T-cell (primary cell): ENCODE measurements at regions not wholly inside any gene's neighbourhood (a gene's known extent, or its start where the extent isn't known, plus 50 kb on each side); places are given as distances from the start of the nearest gene placed in this dataset.

Experiments
- ATAC-seq, 4 experiments: fragments of 200-7000 bp in 3 of 4; fragments of 150-1000 bp in 1 of 4; cut with Tn5 transposase; replicated peaks in 1 of 4; 1 replicate in 3 of 4; 2 replicates in 1 of 4; pipeline ENCODE4 v1.10.0; 2021; ENCODE audit warnings: moderate library complexity in 3 of 4, mild to moderate bottlenecking in 2 of 4, moderate number of reproducible peaks in 1 of 4
- CTCF ChIA-PET, 2 donors: fragments of 300-600 bp; sonication (Branson Sonifier 250); formaldehyde crosslinking; loops; one replicate each; lab custom pipeline; 2022; ENCODE audit warnings: antibody characterized with exemption in 2 of 2; lab: Charles Lee
- POLR2A ChIA-PET, 2 donors: fragments of 300-600 bp; sonication (Branson Sonifier 250); formaldehyde crosslinking; loops; one replicate each; lab custom pipeline; 2022; ENCODE audit warnings: antibody characterized with exemption in 2 of 2; lab: Charles Lee
- DNase-seq, 35 experiments: peaks; one replicate each; pipeline versions ENCODE4 v3.0.0 to v3.0.0-alpha.2; 2013 to 2023
- H3K27ac ChIP-seq: one replicate; pipeline ENCODE4 v1.5.1; 2013; ENCODE audit warnings: low read length
- H3K27me3 ChIP-seq, 2 experiments: replicated peaks in 1 of 2; 1 replicate in 1 of 2; 2 replicates in 1 of 2; pipeline versions ENCODE4 v1.6.1 to v1.7.0; 2013; ENCODE audit warnings: low read length in 1 of 2, mixed read lengths in 1 of 2; ENCODE audit not compliant: control insufficient read depth in 2 of 2, insufficient read depth in 2 of 2; ENCODE audit errors: extremely low read depth in 1 of 2
- H3K36me3 ChIP-seq, 2 donors: 1 replicate in 1 of 2; 2 replicates in 1 of 2; pipeline versions ENCODE4 v1.6.1 to v1.7.0; 2013; ENCODE audit warnings: low read length in 1 of 2; ENCODE audit not compliant: control insufficient read depth in 2 of 2, insufficient read depth in 1 of 2; ENCODE audit errors: extremely low read depth in 1 of 2
- H3K4me1 ChIP-seq, 2 experiments: 1 replicate in 1 of 2; 2 replicates in 1 of 2; pipeline versions ENCODE4 v1.6.1 to v1.7.0; 2013; ENCODE audit warnings: low read length in 2 of 2, mixed read lengths in 1 of 2; ENCODE audit not compliant: insufficient read depth in 2 of 2, control insufficient read depth in 1 of 2; ENCODE audit errors: extremely low read depth in 1 of 2
- H3K4me3 ChIP-seq, 2 donors: 1 replicate in 1 of 2; 2 replicates in 1 of 2; pipeline versions ENCODE4 v1.5.1 to v1.7.0; 2013; ENCODE audit warnings: mild to moderate bottlenecking in 2 of 2, low read length in 1 of 2, moderate library complexity in 1 of 2; ENCODE audit not compliant: control insufficient read depth in 1 of 2; ENCODE audit errors: extremely low read depth in 1 of 2
- H3K9me3 ChIP-seq: 2 replicates; pipeline ENCODE4 v1.7.0; 2013
- H3K27ac Mint-ChIP-seq, 2 donors: one replicate each; pipeline ENCODE4 v1.8.0; 2020 to 2021; ENCODE audit warnings: mild to moderate bottlenecking in 2 of 2, mixed read lengths in 2 of 2
- H3K27me3 Mint-ChIP-seq, 2 donors: one replicate each; pipeline ENCODE4 v1.8.0; 2021 to 2022; ENCODE audit warnings: mixed read lengths in 2 of 2
- H3K36me3 Mint-ChIP-seq: one replicate; pipeline ENCODE4 v1.8.0; 2021; ENCODE audit warnings: mixed read lengths
- H3K4me1 Mint-ChIP-seq, 3 donors: one replicate each; pipeline ENCODE4 v1.8.0; 2020 to 2022; ENCODE audit warnings: mixed read lengths in 3 of 3, mild to moderate bottlenecking in 1 of 3
- H3K4me3 Mint-ChIP-seq, 3 donors: one replicate each; pipeline ENCODE4 v1.8.0; 2020 to 2022; ENCODE audit warnings: mild to moderate bottlenecking in 3 of 3, mixed read lengths in 3 of 3, moderate library complexity in 3 of 3
- H3K9me3 Mint-ChIP-seq, 3 donors: one replicate each; pipeline ENCODE4 v1.8.0; 2020 to 2022; ENCODE audit warnings: mixed read lengths in 3 of 3
- WGBS: methylation state at CpG from one replicate; pipeline ENCODE4 v1.1.5; 2013; ENCODE audit warnings: missing lambda C conversion rate; ENCODE audit not compliant: insufficient coverage; 5-methylcytosine and 5-hydroxymethylcytosine counted together

DNA sequence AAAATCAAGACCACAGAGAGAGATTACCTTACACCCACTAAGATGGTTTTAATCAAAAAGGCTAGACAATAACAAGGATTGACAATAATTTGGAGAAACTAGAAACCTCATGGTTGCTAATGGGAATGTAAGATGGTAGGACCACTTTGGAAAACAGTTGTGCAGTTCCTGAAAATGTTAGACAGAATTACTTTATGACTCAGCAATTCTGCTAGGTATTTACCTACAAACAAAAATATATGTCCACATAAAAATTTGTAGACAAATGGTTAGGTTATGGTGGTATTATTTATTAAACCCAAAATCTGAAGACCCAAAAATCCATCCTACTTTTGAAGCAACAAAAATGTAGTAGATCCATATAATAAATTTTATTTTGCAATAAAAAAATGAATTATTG lies 1027.0 kb upstream of the ADGRL3 start:
- Mint-ChIP-seq H3K27me3 (no peaks in the 10 kb centered on the region), H3K4me3 (no peak overlapping the region), H3K27ac (no peak overlapping the region), H3K9me3 (peaks cover 4 to 14% (median 13%) of the 10 kb centered on the region in 3 donors), H3K4me1 (no peaks in the 10 kb centered on the region), H3K36me3 (no peaks in the 10 kb centered on the region)
- H3K4me3 ChIP-seq, result no peak overlapping the region
- H3K36me3 ChIP-seq, result no peaks in the 10 kb centered on the region
- POLR2A ChIA-PET, result no interaction called here
- ATAC-seq (no peak), DNase-seq (no peak)
- H3K27ac ChIP-seq, result no peak overlapping the region
- CTCF ChIA-PET, result no interaction called here
- no peaks in the 10 kb centered on the region for H3K9me3 ChIP-seq
- H3K27me3 ChIP-seq, result no peaks in the 10 kb centered on the region
- H3K4me1 ChIP-seq, result no peaks in the 10 kb centered on the region

DNA sequence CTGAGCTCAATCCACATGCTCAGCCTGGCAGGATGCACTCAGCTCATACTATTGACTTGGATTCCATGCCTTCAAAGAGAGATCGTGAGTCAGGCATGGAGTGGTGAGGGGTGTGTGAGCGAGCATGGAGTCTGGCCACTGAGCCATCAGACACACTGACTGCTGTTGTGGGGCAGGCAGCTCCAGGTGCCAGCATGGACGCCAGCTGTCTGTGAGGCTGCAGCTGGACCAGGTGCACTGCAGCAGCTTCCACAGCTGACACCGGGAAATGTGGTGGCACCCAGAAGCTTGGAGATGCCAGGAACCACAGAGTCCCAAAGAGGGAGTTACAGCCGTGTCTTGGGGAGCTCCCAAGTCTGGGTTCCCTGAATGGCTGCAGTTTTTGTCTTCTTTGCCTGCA lies 1026.4 kb upstream of the ADGRL3 start:
- ATAC-seq (no peak), DNase-seq (no peak)
- POLR2A ChIA-PET, result no interaction called here
- peaks cover 4 to 16% (median 14%) of the 10 kb centered on the region in 3 donors for H3K9me3 Mint-ChIP-seq
- H3K36me3 Mint-ChIP-seq, result no peaks in the 10 kb centered on the region
- no peak overlapping the region for H3K27ac ChIP-seq
- H3K4me1 ChIP-seq, result no peaks in the 10 kb centered on the region
- no peaks in the 10 kb centered on the region for H3K36me3 ChIP-seq
- H3K4me3 Mint-ChIP-seq, result no peak overlapping the region
- no peak overlapping the region for H3K4me3 ChIP-seq
- WGBS, result 79% methylated on average over 5 of the region's 5 CpGs
- no peak overlapping the region for H3K27ac Mint-ChIP-seq
- no peaks in the 10 kb centered on the region for H3K27me3 Mint-ChIP-seq
- CTCF ChIA-PET, result no interaction called here
- no peaks in the 10 kb centered on the region for H3K4me1 Mint-ChIP-seq
- no peaks in the 10 kb centered on the region for H3K9me3 ChIP-seq
- H3K27me3 ChIP-seq, result no peaks in the 10 kb centered on the region

DNA sequence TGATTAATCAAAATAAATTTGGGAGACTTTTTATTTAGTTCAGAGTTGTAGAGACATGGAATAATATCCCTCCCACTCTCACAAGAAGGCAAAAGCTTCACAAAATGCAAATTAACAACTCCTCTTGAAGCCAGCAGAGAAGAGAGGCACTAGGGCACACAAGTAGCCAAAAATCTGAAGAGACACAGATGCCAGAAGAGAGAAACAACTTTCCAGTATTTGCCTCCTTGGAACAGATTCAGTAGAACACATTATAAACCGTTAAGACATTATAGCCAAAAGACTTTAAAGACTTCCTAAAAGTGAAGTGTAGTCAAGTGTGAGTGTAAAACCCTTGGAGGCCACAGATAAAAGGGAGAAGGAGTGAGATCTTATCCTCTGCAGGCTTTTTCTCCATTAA lies 1024.9 kb upstream of the ADGRL3 start:
- Mint-ChIP-seq H3K4me3 (no peak overlapping the region), H3K27me3 (no peaks in the 10 kb centered on the region), H3K27ac (no peak overlapping the region), H3K36me3 (no peaks in the 10 kb centered on the region), H3K9me3 (peaks cover 4 to 14% (median 11%) of the 10 kb centered on the region in 3 donors), H3K4me1 (no peaks in the 10 kb centered on the region)
- ChIA-PET CTCF (no interaction called here), POLR2A (no interaction called here)
- no peak overlapping the region for H3K27ac ChIP-seq
- no peaks in the 10 kb centered on the region for H3K27me3 ChIP-seq
- DNase-seq (no peak), ATAC-seq (no peak)
- H3K4me1 ChIP-seq, result no peaks in the 10 kb centered on the region
- WGBS, result no CpG with 5 or more reads among the region's 1 CpG
- no peak overlapping the region for H3K4me3 ChIP-seq
- H3K36me3 ChIP-seq, result no peaks in the 10 kb centered on the region
- H3K9me3 ChIP-seq, result no peaks in the 10 kb centered on the region

DNA sequence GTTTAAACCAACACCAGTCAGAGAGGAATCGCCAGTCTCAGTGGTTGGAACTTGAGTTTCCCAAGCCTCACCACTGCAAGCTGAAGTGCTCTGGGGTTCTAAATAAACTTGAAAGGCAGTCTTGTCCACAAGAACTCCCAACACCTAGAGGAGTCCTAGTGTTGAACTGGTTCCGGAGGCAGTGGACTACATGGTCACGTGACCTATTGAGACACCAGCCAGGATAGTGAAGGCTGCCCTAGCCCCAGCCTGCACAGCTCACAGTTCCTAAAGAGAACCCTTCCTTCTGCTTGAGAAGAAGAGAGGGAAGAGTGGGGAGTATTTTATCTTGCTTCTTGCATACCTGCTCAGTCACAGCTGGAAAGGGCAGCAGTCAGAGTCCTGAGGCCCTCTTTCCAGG lies 1012.7 kb upstream of the ADGRL3 start:
- Mint-ChIP-seq H3K4me3 (no peak overlapping the region), H3K27me3 (no peaks in the 10 kb centered on the region), H3K4me1 (no peaks in the 10 kb centered on the region), H3K27ac (no peak overlapping the region), H3K36me3 (no peaks in the 10 kb centered on the region), H3K9me3 (peaks cover 18 to 30% (median 27%) of the 10 kb centered on the region in 3 donors)
- H3K4me3 ChIP-seq, result no peak overlapping the region
- POLR2A ChIA-PET, result no interaction called here
- H3K9me3 ChIP-seq, result peaks cover 2% of the 10 kb centered on the region
- H3K36me3 ChIP-seq, result no peaks in the 10 kb centered on the region
- CTCF ChIA-PET, result no interaction called here
- no peak for DNase-seq
- H3K27me3 ChIP-seq, result no peaks in the 10 kb centered on the region
- no peak overlapping the region for H3K27ac ChIP-seq
- WGBS, result 89% methylated on average over 1 of the region's 3 CpGs
- no peak for ATAC-seq
- H3K4me1 ChIP-seq, result no peaks in the 10 kb centered on the region

DNA sequence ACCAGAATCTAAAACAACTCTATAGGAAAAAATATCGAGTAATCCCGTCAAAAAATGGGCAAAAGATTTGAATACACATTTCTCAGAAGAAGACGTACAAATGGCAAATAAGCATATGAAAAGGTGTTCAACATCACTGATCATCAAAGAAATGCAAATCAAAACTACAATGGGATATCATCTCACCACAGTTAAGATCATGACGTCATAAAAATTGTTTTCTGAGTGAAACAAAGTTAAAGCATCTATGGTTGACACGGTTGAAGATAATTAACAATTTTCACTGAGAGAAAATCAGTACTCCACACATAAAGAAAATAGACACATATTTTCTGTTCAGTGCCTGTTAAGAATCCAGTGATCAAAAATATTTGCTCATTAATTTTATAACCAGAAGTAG lies 1010.8 kb upstream of the ADGRL3 start:
- POLR2A ChIA-PET, result no interaction called here
- Mint-ChIP-seq H3K36me3 (no peaks in the 10 kb centered on the region), H3K9me3 (peaks cover 17 to 25% (median 24%) of the 10 kb centered on the region in 3 donors), H3K27me3 (no peaks in the 10 kb centered on the region), H3K4me1 (no peaks in the 10 kb centered on the region), H3K4me3 (no peak overlapping the region), H3K27ac (no peak overlapping the region)
- ATAC-seq, result no peak
- CTCF ChIA-PET, result interaction anchor here in 1 of 2 donors (0.6 kb wide), 1 partner anchor 1019 kb away, joined by 7 read pairs; no protein-coding TSS in a partner anchor
- no peaks in the 10 kb centered on the region for H3K36me3 ChIP-seq
- no peaks in the 10 kb centered on the region for H3K4me1 ChIP-seq
- WGBS, result no CpG with 5 or more reads among the region's 5 CpGs
- H3K9me3 ChIP-seq, result peaks cover 2% of the 10 kb centered on the region
- no peak for DNase-seq
- no peak overlapping the region for H3K4me3 ChIP-seq
- H3K27ac ChIP-seq, result no peak overlapping the region
- H3K27me3 ChIP-seq, result no peaks in the 10 kb centered on the region

DNA sequence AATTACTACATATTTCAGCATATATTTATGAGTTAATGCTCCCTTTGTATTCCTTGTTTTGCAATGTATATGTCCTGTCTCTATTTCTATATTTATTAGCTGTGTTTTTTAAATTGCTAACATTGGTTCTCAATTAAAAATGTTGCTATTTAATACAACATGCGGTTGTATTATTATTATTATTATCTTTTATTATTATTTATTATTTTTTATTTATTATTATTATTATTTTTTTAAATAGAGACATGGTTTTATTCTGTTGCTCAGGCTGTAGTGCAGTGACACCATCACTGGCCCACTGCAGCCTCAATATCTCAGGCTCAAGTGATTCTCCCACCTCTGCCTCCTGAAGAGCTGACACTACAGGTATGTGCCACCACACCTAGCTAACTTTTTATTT lies 1005.9 kb upstream of the ADGRL3 start:
- ATAC-seq (no peak), DNase-seq (no peak)
- Mint-ChIP-seq H3K4me1 (no peaks in the 10 kb centered on the region), H3K4me3 (no peak overlapping the region), H3K27me3 (no peaks in the 10 kb centered on the region), H3K36me3 (no peaks in the 10 kb centered on the region), H3K9me3 (peaks cover 9 to 20% (median 16%) of the 10 kb centered on the region in 3 donors), H3K27ac (no peak overlapping the region)
- Histone ChIP-seq H3K4me3 (no peak overlapping the region), H3K4me1 (no peaks in the 10 kb centered on the region), H3K27ac (no peak overlapping the region), H3K9me3 (no peaks in the 10 kb centered on the region), H3K36me3 (no peaks in the 10 kb centered on the region), H3K27me3 (no peaks in the 10 kb centered on the region)
- WGBS, result no CpG with 5 or more reads among the region's 1 CpG
- ChIA-PET CTCF (no interaction called here), POLR2A (interaction anchor here (0.6 to 0.7 kb wide), 2 partner anchors 11 to 272 kb away, joined by 3 to 4 read pairs; no protein-coding TSS in a partner anchor)

DNA sequence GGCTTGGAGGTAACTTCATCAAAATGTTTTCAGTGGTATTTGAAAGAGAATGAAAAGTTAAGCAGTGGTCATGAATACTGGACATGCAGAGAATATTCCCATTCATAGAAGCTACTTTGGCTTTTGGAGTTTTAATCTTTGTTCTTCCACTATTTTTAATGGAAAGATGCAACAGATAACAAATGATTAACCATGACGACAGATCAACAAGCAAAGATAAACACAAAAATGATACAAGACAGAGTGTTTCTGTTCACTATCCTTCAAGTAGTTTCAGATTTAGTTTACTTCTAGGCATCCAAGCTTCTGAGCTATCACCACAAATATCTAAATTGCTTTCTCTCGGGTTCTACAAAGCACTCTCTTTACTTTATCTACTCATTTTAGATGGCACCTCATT lies 1004.9 kb upstream of the ADGRL3 start:
- H3K9me3 ChIP-seq, result no peaks in the 10 kb centered on the region
- Mint-ChIP-seq H3K9me3 (peaks cover 5 to 12% (median 7%) of the 10 kb centered on the region in 3 donors), H3K27ac (no peak overlapping the region), H3K27me3 (no peaks in the 10 kb centered on the region), H3K4me1 (no peaks in the 10 kb centered on the region), H3K36me3 (no peaks in the 10 kb centered on the region), H3K4me3 (no peak overlapping the region)
- no peaks in the 10 kb centered on the region for H3K4me1 ChIP-seq
- POLR2A ChIA-PET, result interaction anchor here in 1 of 2 donors (0.6 kb wide), 1 partner anchor 258 kb away, joined by 3 read pairs; no protein-coding TSS in a partner anchor
- DNase-seq, result no peak
- no peak overlapping the region for H3K4me3 ChIP-seq
- ATAC-seq, result no peak
- no peak overlapping the region for H3K27ac ChIP-seq
- H3K27me3 ChIP-seq, result no peaks in the 10 kb centered on the region
- WGBS, result 100% methylated on average over 1 of the region's 2 CpGs
- no peaks in the 10 kb centered on the region for H3K36me3 ChIP-seq
- CTCF ChIA-PET, result no interaction called here
